Suprapubic skin (tissue), 4 donors: ENCODE measurements at regions not wholly inside any gene's neighbourhood (a gene's known extent, or its start where the extent isn't known, plus 50 kb on each side); places are given as distances from the start of the nearest gene placed in this dataset.

ENCODE experiments used
- DNase-seq, 2 donors: peaks; one replicate each; pipeline ENCODE4 v3.0.0-alpha.2; 2019; ENCODE audit warnings: low spot score in 2 of 2
- H3K27ac ChIP-seq: fragments of 200-600 bp; sonication (generic); one replicate; pipeline ENCODE4 v1.5.1; 2019
- H3K27me3 ChIP-seq: fragments of 200-600 bp; sonication (generic); one replicate; pipeline ENCODE4 v1.5.1; 2019
- H3K36me3 ChIP-seq: fragments of 200-600 bp; sonication (generic); one replicate; pipeline ENCODE4 v1.5.1; 2019
- H3K4me1 ChIP-seq: fragments of 200-600 bp; sonication (generic); one replicate; pipeline ENCODE4 v1.5.1; 2019
- H3K4me3 ChIP-seq: fragments of 200-600 bp; sonication (generic); one replicate; pipeline ENCODE4 v1.5.1; 2019; ENCODE audit warnings: mild to moderate bottlenecking
- H3K9me3 ChIP-seq: fragments of 200-600 bp; sonication (generic); one replicate; pipeline ENCODE4 v1.5.1; 2019
- EP300 ChIP-seq: sonication (generic); formaldehyde crosslinking; IDR thresholded peaks from one replicate; pipeline ENCODE4 v1.6.1; 2017; ENCODE audit warnings: antibody characterized with exemption
- POLR2A ChIP-seq, 2 donors: fragments of 450-650 bp; IDR thresholded peaks; one replicate each; pipeline ENCODE4 v1.6.1; 2017; ENCODE audit warnings: antibody characterized with exemption in 2 of 2, mild to moderate bottlenecking in 2 of 2, moderate library complexity in 2 of 2
- POLR2AphosphoS5 ChIP-seq, 3 donors: sonication (generic); formaldehyde crosslinking; IDR thresholded peaks; one replicate each; pipeline ENCODE4 v1.6.1; 2017; ENCODE audit warnings: antibody characterized with exemption in 3 of 3
- WGBS: methylation state at CpG from one replicate; pipeline ENCODE4 v1.1.5; 2018; 5-methylcytosine and 5-hydroxymethylcytosine counted together
- TF ChIP-seq, protein P1 (sequence below), 2 donors: fragments of 200-600 bp in 1 of 2; fragments of 450-650 bp in 1 of 2; sonication (generic) in 1 of 2; IDR thresholded peaks; one replicate each; pipeline ENCODE4 v1.5.1; 2016 to 2019; ENCODE audit warnings: antibody characterized with exemption in 2 of 2, mild to moderate bottlenecking in 1 of 2, moderate library complexity in 1 of 2

DNA sequence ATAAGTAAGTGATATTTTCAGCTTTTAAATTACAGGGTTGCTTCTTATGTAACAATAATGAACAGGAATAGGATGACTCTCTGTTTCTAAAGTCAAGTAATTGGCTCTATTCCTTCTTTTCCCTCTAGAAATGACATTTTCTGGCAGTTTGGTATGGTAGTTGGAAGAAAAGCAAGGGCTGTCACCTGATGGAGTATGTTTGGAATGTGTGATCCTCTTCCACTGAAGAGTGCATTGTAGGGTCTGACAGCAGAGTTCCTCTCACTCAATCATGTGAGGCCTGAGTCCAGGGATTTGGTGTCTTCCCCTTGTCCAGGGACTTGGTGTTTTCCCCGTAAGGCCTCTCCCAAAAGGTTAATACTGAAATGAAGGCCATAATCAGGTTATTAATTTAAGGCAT, 233.8 kb upstream of the FBXL7 start:
- no peak for DNase-seq
- H3K4me3 ChIP-seq = no peak overlapping the region
- peaks cover 6% of the 10 kb centered on the region for H3K4me1 ChIP-seq
- no peaks in the 10 kb centered on the region for H3K36me3 ChIP-seq
- no peaks in the 10 kb centered on the region for H3K27me3 ChIP-seq
- no peak overlapping the region for H3K27ac ChIP-seq
- H3K9me3 ChIP-seq = no peaks in the 10 kb centered on the region
- TF ChIP-seq EP300 = no peak
- TF ChIP-seq, protein P1, sequence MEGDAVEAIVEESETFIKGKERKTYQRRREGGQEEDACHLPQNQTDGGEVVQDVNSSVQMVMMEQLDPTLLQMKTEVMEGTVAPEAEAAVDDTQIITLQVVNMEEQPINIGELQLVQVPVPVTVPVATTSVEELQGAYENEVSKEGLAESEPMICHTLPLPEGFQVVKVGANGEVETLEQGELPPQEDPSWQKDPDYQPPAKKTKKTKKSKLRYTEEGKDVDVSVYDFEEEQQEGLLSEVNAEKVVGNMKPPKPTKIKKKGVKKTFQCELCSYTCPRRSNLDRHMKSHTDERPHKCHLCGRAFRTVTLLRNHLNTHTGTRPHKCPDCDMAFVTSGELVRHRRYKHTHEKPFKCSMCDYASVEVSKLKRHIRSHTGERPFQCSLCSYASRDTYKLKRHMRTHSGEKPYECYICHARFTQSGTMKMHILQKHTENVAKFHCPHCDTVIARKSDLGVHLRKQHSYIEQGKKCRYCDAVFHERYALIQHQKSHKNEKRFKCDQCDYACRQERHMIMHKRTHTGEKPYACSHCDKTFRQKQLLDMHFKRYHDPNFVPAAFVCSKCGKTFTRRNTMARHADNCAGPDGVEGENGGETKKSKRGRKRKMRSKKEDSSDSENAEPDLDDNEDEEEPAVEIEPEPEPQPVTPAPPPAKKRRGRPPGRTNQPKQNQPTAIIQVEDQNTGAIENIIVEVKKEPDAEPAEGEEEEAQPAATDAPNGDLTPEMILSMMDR (IDR thresholded peaks at IDR 0.05) = no peak
- TF ChIP-seq POLR2A (IDR thresholded peaks at IDR 0.05) = no peak
- TF ChIP-seq POLR2AphosphoS5 (IDR thresholded peaks at IDR 0.05) = no peak
- 95% methylated on average over 1 of the region's 1 CpG for WGBS

DNA sequence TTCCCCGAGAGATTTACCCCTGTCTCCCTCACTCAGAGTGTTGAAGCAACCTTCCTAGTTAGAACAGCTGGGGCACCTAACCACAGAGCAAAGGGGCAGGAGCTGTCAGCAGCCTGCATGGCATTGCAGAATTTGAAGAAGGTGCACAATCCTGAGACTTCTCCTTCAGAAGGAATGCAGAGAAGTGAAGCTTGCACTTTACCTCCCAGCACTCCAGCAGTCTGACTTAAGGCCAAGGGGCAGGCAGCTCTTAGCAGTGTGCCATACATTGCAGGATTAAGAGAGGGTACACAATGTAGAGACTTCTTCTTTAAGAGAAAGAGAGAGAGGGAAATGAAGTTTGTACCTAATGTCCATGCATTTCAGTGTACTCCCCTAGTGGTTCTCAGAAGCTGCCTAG, 236.0 kb upstream of the FBXL7 start:
- TF ChIP-seq, protein P1 (IDR thresholded peaks at IDR 0.05) = no peak
- TF ChIP-seq POLR2A (IDR thresholded peaks at IDR 0.05) (no peak), EP300 (no peak), POLR2AphosphoS5 (IDR thresholded peaks at IDR 0.05) (no peak)

GRCh38 chr5:15263406-15263805, 236.6 kb upstream of the FBXL7 start:
- WGBS = 73% methylated on average over 2 of the region's 2 CpGs
- TF ChIP-seq, protein P1 (IDR thresholded peaks at IDR 0.05) = no peak
- no peak for TF ChIP-seq POLR2AphosphoS5 (IDR thresholded peaks at IDR 0.05)
- TF ChIP-seq POLR2A (IDR thresholded peaks at IDR 0.05) = no peak
- TF ChIP-seq EP300 = no peak
- H3K27me3 ChIP-seq = no peaks in the 10 kb centered on the region
- H3K36me3 ChIP-seq = no peaks in the 10 kb centered on the region
- DNase-seq = no peak
- no peak overlapping the region for H3K27ac ChIP-seq
- no peak overlapping the region for H3K4me3 ChIP-seq
- H3K9me3 ChIP-seq = no peaks in the 10 kb centered on the region
- peaks cover 6% of the 10 kb centered on the region for H3K4me1 ChIP-seq

More for the DNA sequence above, 236.0 kb upstream of the FBXL7 start:
- H3K4me3 ChIP-seq = no peak overlapping the region
- no peaks in the 10 kb centered on the region for H3K36me3 ChIP-seq
- H3K9me3 ChIP-seq = no peaks in the 10 kb centered on the region
- no peaks in the 10 kb centered on the region for H3K27me3 ChIP-seq
- DNase-seq = no peak
- WGBS = 73% methylated on average over 1 of the region's 1 CpG
- H3K27ac ChIP-seq = no peak overlapping the region
- H3K4me1 ChIP-seq = peaks cover 6% of the 10 kb centered on the region

DNA sequence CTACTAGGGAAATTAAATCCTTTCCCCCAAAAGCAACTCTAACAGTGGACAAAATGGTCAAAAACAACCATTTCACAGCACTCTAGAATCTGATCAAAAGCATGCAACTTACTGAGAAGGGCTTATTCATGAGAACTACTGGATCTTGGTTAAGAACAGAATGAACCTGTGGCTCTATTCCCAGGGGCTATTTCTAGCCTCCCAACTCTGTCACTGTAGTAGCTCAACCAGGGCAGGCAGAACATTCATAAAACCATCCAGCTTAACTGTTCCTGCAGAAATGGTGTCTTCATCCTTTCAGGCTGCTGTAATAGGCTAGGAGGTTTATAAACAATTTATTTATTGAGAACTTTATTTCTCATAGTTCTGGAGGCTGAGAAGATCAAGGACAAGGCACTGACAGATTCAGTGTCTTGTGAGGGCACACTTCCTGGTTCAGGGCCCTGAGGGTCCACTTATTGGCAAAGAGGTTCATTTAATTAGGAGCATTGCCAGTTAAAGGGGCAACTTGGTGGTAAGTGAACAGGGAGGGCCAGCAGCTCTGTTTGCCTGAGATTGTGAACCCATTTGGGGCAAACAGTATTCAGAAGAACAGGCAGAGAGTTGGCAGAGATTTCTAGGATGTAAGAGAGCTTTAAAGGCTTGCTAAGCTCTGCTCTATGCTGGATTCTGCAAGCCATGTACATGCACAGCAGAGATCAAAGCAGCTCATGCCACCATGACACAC, 238.5 kb upstream of the FBXL7 start:
- H3K9me3 ChIP-seq = no peaks in the 10 kb centered on the region
- DNase-seq = no peak
- H3K4me3 ChIP-seq = no peak overlapping the region
- H3K36me3 ChIP-seq = no peaks in the 10 kb centered on the region
- no peak for TF ChIP-seq POLR2AphosphoS5 (IDR thresholded peaks at IDR 0.05)
- TF ChIP-seq, protein P1 (IDR thresholded peaks at IDR 0.05) = no peak
- peaks cover 6% of the 10 kb centered on the region for H3K4me1 ChIP-seq
- no peaks in the 10 kb centered on the region for H3K27me3 ChIP-seq
- peak overlapping the region; percentile 28 for H3K27ac ChIP-seq

DNA sequence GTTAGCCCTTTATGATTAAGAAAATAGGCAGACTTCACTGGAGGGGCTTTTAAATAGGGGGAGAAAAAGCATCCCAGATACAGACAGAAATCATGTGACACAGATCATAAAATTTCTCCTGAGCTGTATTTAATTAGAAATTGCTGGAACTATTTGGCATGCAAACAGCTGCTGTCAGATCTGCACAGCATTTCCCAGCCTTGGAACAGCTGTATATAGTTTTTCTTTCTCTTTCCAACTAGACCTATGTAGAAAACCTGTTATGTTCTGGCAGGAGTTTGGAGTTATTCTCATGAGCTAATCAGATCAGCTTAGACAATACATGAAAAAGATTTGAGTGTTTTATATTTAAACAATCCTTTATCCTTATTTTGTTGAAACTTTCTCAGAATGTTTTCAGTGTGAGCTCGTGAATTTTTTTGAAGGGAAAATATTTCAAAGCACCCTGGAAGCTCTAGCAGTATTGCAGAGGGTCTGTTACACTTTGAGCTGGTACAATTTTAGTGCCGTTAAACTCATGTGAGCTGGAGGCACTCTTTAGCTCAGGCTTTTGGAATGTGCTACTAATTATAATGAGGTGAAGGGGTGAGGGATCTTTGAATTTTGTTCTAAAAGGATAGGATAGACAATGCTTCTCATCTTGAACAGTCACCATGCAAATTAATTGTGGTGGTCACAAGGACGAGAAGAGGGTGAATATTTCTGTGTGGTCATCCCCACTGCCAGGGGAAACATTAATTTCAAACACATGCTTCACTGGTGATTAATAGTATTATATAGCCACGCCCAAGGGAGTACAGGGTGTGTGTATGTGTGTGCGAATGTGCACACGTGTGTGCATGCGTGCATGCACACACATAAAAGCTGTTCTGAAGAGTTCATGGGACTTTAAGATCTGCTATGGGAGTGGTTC, 239.4 kb upstream of the FBXL7 start:
- Histone ChIP-seq H3K9me3 (no peaks in the 10 kb centered on the region), H3K27me3 (no peaks in the 10 kb centered on the region), H3K4me3 (no peak overlapping the region), H3K27ac (peak overlapping the region; percentile 28), H3K36me3 (no peaks in the 10 kb centered on the region), H3K4me1 (peaks cover 6% of the 10 kb centered on the region)
- TF ChIP-seq POLR2A (IDR thresholded peaks at IDR 0.05) (no peak), POLR2AphosphoS5 (IDR thresholded peaks at IDR 0.05) (no peak), EP300 (no peak)
- TF ChIP-seq, protein P1 (IDR thresholded peaks at IDR 0.05) = no peak
- WGBS = 40% methylated on average over 7 of the region's 7 CpGs
- DNase-seq = no peak
